Activated CD4-positive, alpha-beta memory T cell treated with anti-CD3 and anti-CD28 coated beads, Interleukin-2, amount 10 ng/mL, durations not matched to agents 7 days and 5 days (primary cell): ENCODE measurements at regions not wholly inside any gene's neighbourhood (a gene's known extent, or its start where the extent isn't known, plus 50 kb on each side); places are given as distances from the start of the nearest gene placed in this dataset.

Experiments
- CTCF ChIA-PET: fragments of 350-600 bp; sonication (Branson Sonifier 250); formaldehyde crosslinking; loops from one replicate; lab custom pipeline; 2021; ENCODE audit warnings: antibody characterized with exemption, inconsistent platforms; lab: Charles Lee
- POLR2A ChIA-PET: fragments of 350-600 bp; sonication (Branson Sonifier 250); formaldehyde crosslinking; loops from one replicate; lab custom pipeline; 2021; ENCODE audit warnings: antibody characterized with exemption; lab: Charles Lee
- DNase-seq: peaks from one replicate; pipeline ENCODE4 v3.0.0-alpha.2; 2020
- H3K27ac Mint-ChIP-seq: one replicate; pipeline ENCODE4 v1.8.0; 2021; ENCODE audit warnings: mild to moderate bottlenecking, mixed read lengths
- H3K27me3 Mint-ChIP-seq: one replicate; pipeline ENCODE4 v1.8.0; 2021; ENCODE audit warnings: mixed read lengths
- H3K36me3 Mint-ChIP-seq: one replicate; pipeline ENCODE4 v1.8.0; 2021; ENCODE audit warnings: low read depth, mixed read lengths
- H3K4me1 Mint-ChIP-seq: one replicate; pipeline ENCODE4 v1.8.0; 2021; ENCODE audit warnings: mixed read lengths
- H3K4me3 Mint-ChIP-seq: one replicate; pipeline ENCODE4 v1.8.0; 2021; ENCODE audit warnings: mild to moderate bottlenecking, mixed read lengths
- H3K9me3 Mint-ChIP-seq: one replicate; pipeline ENCODE4 v1.8.0; 2021; ENCODE audit warnings: mixed read lengths

DNA sequence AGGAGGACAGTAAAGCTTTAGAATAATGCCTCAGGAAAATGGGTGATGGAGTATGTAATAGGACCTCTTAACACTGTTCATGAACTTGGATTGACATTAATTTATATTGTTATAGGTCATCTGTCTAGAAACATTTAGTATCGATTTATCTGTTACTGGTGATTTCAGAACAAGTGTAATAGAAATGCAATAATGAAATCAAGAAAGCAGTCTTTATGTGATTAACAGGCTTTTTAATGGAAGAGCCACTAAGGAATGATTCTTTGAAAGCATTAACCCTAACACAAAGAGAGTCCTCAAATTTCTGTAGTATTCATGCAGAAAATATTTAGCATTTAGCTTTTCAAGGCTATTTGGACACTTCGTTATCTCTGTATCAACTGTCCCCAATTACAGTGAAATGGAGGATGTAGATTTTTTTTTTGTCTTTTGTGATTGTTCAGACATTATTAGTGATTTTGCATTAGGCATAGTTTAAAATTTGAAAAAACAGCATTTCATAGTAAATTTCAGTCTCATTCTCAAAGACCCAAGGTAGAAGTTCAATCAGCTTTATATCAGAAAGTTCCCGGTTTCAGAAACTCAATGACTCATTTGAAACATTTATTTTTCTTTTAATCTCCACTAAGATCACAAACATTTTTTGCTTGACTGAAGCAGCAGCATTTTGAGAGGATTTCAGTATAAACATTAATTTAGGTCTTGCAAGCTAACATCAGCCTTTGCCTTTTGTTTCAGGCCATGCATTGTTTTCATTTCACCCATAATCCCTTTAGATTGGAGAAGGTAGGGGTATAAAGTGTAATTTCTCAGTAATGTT lies 56.3 kb downstream of the AGTR2 start:
- Mint-ChIP-seq H3K27ac (no peak overlapping the region), H3K4me3 (no peak overlapping the region), H3K4me1 (no peaks in the 10 kb centered on the region), H3K36me3 (no peaks in the 10 kb centered on the region), H3K9me3 (no peaks in the 10 kb centered on the region), H3K27me3 (no peaks in the 10 kb centered on the region)
- no peak for DNase-seq
- ChIA-PET CTCF (no interaction called here), POLR2A (no interaction called here)

GRCh38 chrX:116230130-116230898 lies 59.8 kb downstream of the AGTR2 start:
- Mint-ChIP-seq H3K27ac (no peak overlapping the region), H3K4me3 (no peak overlapping the region), H3K4me1 (no peaks in the 10 kb centered on the region), H3K36me3 (no peaks in the 10 kb centered on the region), H3K27me3 (no peaks in the 10 kb centered on the region), H3K9me3 (no peaks in the 10 kb centered on the region)
- DNase-seq = no peak
- ChIA-PET CTCF (no interaction called here), POLR2A (no interaction called here)

GRCh38 chrX:116232833-116233232 lies 62.3 kb downstream of the AGTR2 start:
- no peak overlapping the region for H3K27ac Mint-ChIP-seq
- H3K9me3 Mint-ChIP-seq = no peaks in the 10 kb centered on the region
- no peak for DNase-seq
- ChIA-PET CTCF (no interaction called here), POLR2A (no interaction called here)
- H3K36me3 Mint-ChIP-seq = no peaks in the 10 kb centered on the region
- no peaks in the 10 kb centered on the region for H3K4me1 Mint-ChIP-seq
- H3K27me3 Mint-ChIP-seq = no peaks in the 10 kb centered on the region
- no peak overlapping the region for H3K4me3 Mint-ChIP-seq

- Mint-ChIP-seq H3K27ac (no peak overlapping the region), H3K4me3 (no peak overlapping the region), H3K4me1 (no peaks in the 10 kb centered on the region), H3K36me3 (no peaks in the 10 kb centered on the region), H3K27me3 (no peaks in the 10 kb centered on the region), H3K9me3 (no peaks in the 10 kb centered on the region)
- ChIA-PET CTCF (no interaction called here), POLR2A (no interaction called here)
- DNase-seq = no peak
Observed at GRCh38 chrX:116236666-116237065, 66.1 kb downstream of the AGTR2 start.

DNA sequence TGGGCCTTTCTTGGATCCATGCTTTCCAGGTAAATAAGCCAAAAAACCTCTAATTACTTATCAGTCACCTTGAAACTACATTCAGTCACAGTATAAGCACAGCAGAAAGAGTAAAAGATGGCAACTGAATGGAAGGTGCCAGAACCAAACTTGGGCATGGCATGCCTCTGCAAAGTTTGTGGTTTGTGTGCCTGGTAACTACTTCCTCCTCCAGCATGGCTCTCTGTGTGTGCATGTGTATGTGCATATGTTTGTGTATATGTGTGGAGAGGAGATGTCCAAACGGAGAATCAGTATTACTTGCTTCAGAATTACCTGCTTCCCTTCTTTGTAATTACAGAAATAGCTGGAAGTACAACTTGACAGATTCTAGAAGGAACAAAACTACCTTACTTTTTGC lies 67.5 kb downstream of the AGTR2 start:
- CTCF ChIA-PET = no interaction called here
- no peaks in the 10 kb centered on the region for H3K27me3 Mint-ChIP-seq
- no peaks in the 10 kb centered on the region for H3K9me3 Mint-ChIP-seq
- DNase-seq = no peak
- no peaks in the 10 kb centered on the region for H3K4me1 Mint-ChIP-seq
- no peaks in the 10 kb centered on the region for H3K36me3 Mint-ChIP-seq
- no peak overlapping the region for H3K4me3 Mint-ChIP-seq
- no peak overlapping the region for H3K27ac Mint-ChIP-seq
- POLR2A ChIA-PET = no interaction called here

- Mint-ChIP-seq H3K4me1 (no peaks in the 10 kb centered on the region), H3K4me3 (no peak overlapping the region), H3K27ac (no peak overlapping the region), H3K36me3 (no peaks in the 10 kb centered on the region), H3K9me3 (no peaks in the 10 kb centered on the region), H3K27me3 (no peaks in the 10 kb centered on the region)
- ChIA-PET POLR2A (no interaction called here), CTCF (no interaction called here)
- no peak for DNase-seq
Observed at GRCh38 chrX:116238567-116239255, 68.2 kb downstream of the AGTR2 start.

DNA sequence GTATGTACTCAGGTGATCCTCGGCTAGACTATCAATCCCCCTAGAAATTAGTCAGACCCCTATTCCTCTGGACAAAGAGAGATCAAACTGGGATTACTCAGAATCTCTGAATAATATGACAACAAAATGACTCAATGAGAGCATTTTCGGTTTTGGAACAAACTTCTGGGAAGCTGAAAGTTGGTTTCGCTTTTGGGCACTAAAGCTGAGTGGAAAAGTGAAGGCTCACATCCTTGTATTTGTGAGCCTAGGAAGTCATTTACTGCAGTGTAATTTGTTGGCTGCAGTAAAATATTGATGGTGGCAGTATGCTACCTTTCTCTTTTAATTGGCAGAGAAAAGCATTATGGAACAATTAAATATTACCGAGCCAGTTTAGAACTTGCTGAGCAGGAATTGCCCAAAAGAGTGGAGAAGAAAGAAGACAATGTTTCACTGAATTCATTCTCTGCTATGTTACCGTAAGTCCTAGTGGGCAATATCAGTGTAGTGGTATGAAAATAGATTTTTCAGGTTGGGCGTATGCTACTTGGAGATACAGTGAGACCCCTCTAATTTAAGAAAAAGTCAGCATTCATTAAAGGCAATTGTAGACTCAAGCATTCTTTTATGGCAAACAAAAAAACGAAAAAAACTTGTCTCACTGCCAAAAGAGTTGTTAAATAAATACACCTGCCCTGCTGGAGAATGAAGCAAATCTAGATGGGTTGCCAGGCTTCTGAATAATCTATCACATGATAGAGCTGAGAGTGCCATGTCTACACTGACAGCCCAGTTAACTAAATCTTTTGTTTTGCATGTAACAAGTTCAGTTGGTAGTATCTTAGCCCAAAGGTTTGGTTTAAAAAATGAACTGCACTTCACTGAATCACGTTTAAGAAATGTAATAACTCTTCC lies 69.6 kb downstream of the AGTR2 start:
- Mint-ChIP-seq H3K4me1 (no peaks in the 10 kb centered on the region), H3K27me3 (no peaks in the 10 kb centered on the region), H3K4me3 (no peak overlapping the region), H3K36me3 (no peaks in the 10 kb centered on the region), H3K9me3 (no peaks in the 10 kb centered on the region), H3K27ac (no peak overlapping the region)
- ChIA-PET CTCF (no interaction called here), POLR2A (no interaction called here)
- DNase-seq = no peak

GRCh38 chrX:116241001-116241400 lies 70.5 kb downstream of the AGTR2 start:
- Mint-ChIP-seq H3K9me3 (no peaks in the 10 kb centered on the region), H3K4me1 (no peaks in the 10 kb centered on the region), H3K4me3 (no peak overlapping the region), H3K27me3 (no peaks in the 10 kb centered on the region), H3K27ac (no peak overlapping the region), H3K36me3 (no peaks in the 10 kb centered on the region)
- POLR2A ChIA-PET = no interaction called here
- DNase-seq = no peak
- CTCF ChIA-PET = no interaction called here

DNA sequence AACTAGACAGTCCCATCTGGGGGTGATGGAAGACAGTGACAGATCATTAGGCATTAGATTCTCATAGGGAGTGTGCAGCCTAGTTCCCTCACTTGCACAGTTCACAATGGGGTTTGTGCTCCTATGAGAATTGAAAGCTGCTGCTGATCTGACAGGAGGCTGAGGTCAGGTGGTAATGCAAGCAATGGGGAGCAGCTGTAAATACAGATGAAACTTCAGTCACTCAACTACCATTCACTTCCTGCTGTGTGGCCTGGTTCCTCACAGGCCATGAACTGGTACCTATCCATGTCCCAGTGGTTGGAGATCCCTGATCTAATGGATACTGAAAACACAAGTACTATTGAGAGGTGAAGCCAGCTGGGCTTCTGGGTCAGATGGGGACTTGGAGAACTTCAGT lies 72.5 kb downstream of the AGTR2 start:
- no peaks in the 10 kb centered on the region for H3K4me1 Mint-ChIP-seq
- no peaks in the 10 kb centered on the region for H3K9me3 Mint-ChIP-seq
- ChIA-PET CTCF (interaction anchor here (0.6 kb wide), 1 partner anchor 917 kb away, joined by 3 read pairs; no protein-coding TSS in a partner anchor), POLR2A (no interaction called here)
- no peak overlapping the region for H3K27ac Mint-ChIP-seq
- no peak for DNase-seq
- H3K4me3 Mint-ChIP-seq = no peak overlapping the region
- no peaks in the 10 kb centered on the region for H3K27me3 Mint-ChIP-seq
- H3K36me3 Mint-ChIP-seq = no peaks in the 10 kb centered on the region

GRCh38 chrX:116246261-116246660 lies 75.7 kb downstream of the AGTR2 start:
- no peak for DNase-seq
- no peaks in the 10 kb centered on the region for H3K36me3 Mint-ChIP-seq
- no peaks in the 10 kb centered on the region for H3K4me1 Mint-ChIP-seq
- peaks cover 10% of the 10 kb centered on the region for H3K9me3 Mint-ChIP-seq
- H3K27me3 Mint-ChIP-seq = no peaks in the 10 kb centered on the region
- ChIA-PET POLR2A (no interaction called here), CTCF (no interaction called here)
- H3K4me3 Mint-ChIP-seq = no peak overlapping the region
- no peak overlapping the region for H3K27ac Mint-ChIP-seq

DNA sequence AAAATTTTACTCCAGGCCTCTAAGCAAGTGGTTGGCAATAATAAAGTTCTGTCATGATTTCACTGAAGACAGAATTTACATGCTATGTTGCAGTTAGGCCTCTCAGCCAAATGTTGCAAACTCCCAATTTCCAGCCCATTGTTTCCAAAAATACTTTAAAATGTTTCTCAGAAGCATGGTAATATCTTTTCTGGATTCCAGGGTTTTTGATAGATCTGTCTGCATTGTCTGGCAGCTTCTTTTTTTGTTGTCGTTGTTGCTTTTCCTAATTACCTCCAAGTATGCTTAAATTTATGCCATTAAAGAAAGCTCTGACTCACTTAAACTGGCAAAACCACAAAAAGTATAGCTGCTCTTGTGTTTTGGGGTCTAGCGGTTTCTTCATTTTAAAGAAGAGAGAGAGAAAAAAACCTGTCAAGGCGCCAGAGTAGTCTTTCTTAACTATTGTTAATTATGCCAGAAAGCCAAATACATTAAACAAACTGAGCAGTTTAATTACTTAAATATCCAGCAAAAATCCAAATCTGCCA lies 97.0 kb downstream of the AGTR2 start:
- ChIA-PET CTCF (no interaction called here), POLR2A (no interaction called here)
- H3K27ac Mint-ChIP-seq = no peak overlapping the region
- no peaks in the 10 kb centered on the region for H3K9me3 Mint-ChIP-seq
- DNase-seq = no peak
- H3K27me3 Mint-ChIP-seq = no peaks in the 10 kb centered on the region
- no peaks in the 10 kb centered on the region for H3K4me1 Mint-ChIP-seq
- H3K36me3 Mint-ChIP-seq = no peaks in the 10 kb centered on the region
- H3K4me3 Mint-ChIP-seq = no peak overlapping the region

DNA sequence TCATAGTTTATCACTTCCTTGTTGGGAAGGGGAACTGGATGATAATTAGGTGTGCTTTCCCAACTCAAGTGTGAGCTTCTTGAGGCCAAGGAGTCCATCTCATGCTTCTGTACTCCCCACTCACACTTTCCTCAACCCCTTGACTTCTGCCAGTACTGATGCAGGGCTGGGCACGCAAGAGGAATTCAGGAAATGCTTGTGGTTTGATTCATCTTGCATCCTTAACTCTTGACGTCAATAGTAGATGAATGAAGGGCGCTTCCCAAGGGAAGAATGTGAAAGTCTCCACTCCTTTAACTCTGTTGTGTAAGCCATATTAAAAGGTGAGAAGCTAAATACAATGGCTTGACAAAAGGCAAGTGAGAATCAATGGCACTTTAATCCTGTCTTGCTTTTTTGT lies 101.8 kb downstream of the AGTR2 start:
- Mint-ChIP-seq H3K27me3 (no peaks in the 10 kb centered on the region), H3K9me3 (no peaks in the 10 kb centered on the region), H3K27ac (no peak overlapping the region), H3K36me3 (no peaks in the 10 kb centered on the region), H3K4me3 (no peak overlapping the region), H3K4me1 (no peaks in the 10 kb centered on the region)
- no peak for DNase-seq
- ChIA-PET CTCF (no interaction called here), POLR2A (no interaction called here)
